ENCODE measurements at regions not wholly inside any gene's neighbourhood (a gene's known extent, or its start where the extent isn't known, plus 50 kb on each side); places are given as distances from the start of the nearest gene placed in this dataset.

GRCh38 chr3:139288266-139288821 lies 55.5 kb upstream of the MRPS22 start:
- H3K36me3 ChIP-seq (ENCODE audit: control insufficient read depth, insufficient read depth, low read length): no peaks in the 10 kb centered on the region
- POLR2A ChIA-PET: no interaction called here
- H3K27ac ChIP-seq (ENCODE audit: low read length): peak overlapping the region; percentile 51; the same call in 1 of the 2 replicates
- in situ Hi-C loops (cut with HindIII; ENCODE audit: low pct_unique_long_range_greater_than_20kb, low sequenced_read_pairs): no loop called here
- no TSS peak for BruUV-seq (replicated peaks)
- intact Hi-C loops (cut with micrococcal nuclease; ENCODE audit: unreplicated experiment): no loop called here
- TF ChIP-seq POLR2AphosphoS5 (IDR thresholded peaks at IDR 0.05; ENCODE audit: low read depth, low read length): no peak
- TF ChIP-seq SIN3A (IDR thresholded peaks at IDR 0.05; ENCODE audit: borderline replicate concordance, insufficient read depth, low read depth, low read length): no peak
- no peak for TF ChIP-seq CTCF (IDR thresholded peaks at IDR 0.05)
- TF ChIP-seq, protein P1, sequence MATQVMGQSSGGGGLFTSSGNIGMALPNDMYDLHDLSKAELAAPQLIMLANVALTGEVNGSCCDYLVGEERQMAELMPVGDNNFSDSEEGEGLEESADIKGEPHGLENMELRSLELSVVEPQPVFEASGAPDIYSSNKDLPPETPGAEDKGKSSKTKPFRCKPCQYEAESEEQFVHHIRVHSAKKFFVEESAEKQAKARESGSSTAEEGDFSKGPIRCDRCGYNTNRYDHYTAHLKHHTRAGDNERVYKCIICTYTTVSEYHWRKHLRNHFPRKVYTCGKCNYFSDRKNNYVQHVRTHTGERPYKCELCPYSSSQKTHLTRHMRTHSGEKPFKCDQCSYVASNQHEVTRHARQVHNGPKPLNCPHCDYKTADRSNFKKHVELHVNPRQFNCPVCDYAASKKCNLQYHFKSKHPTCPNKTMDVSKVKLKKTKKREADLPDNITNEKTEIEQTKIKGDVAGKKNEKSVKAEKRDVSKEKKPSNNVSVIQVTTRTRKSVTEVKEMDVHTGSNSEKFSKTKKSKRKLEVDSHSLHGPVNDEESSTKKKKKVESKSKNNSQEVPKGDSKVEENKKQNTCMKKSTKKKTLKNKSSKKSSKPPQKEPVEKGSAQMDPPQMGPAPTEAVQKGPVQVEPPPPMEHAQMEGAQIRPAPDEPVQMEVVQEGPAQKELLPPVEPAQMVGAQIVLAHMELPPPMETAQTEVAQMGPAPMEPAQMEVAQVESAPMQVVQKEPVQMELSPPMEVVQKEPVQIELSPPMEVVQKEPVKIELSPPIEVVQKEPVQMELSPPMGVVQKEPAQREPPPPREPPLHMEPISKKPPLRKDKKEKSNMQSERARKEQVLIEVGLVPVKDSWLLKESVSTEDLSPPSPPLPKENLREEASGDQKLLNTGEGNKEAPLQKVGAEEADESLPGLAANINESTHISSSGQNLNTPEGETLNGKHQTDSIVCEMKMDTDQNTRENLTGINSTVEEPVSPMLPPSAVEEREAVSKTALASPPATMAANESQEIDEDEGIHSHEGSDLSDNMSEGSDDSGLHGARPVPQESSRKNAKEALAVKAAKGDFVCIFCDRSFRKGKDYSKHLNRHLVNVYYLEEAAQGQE (IDR thresholded peaks at IDR 0.05; ENCODE audit: insufficient read depth in 1 of 2, low read depth in 2 of 2, low read length in 1 of 2): no peak
- no peak for TF ChIP-seq TCF7L2 (IDR thresholded peaks at IDR 0.05; ENCODE audit: low read depth, low read length)
- no peak for DNase-seq (ENCODE audit: low read depth, low spot score)
- no peaks in the 10 kb centered on the region for H3K9me3 ChIP-seq (ENCODE audit: control insufficient read depth, insufficient read depth, low read depth, low read length)
- no peaks in the 10 kb centered on the region for H3K27me3 ChIP-seq (ENCODE audit: control insufficient read depth, insufficient read depth, low read length)
- peaks cover 20% of the 10 kb centered on the region for H3K4me1 ChIP-seq (ENCODE audit: control insufficient read depth, insufficient read depth, low read length)
- H3K4me3 ChIP-seq (ENCODE audit: low read depth in 2 of 2, low read length in 2 of 2): no peak overlapping the region
- CTCF ChIA-PET: no interaction called here
- peak; percentile 70 for ATAC-seq

GRCh38 chr3:139289860-139290524 lies 53.8 kb upstream of the MRPS22 start:
- no peak for ATAC-seq
- in situ Hi-C loops (cut with HindIII; ENCODE audit: low pct_unique_long_range_greater_than_20kb, low sequenced_read_pairs): no loop called here
- H3K9me3 ChIP-seq (ENCODE audit: control insufficient read depth, insufficient read depth, low read depth, low read length): no peaks in the 10 kb centered on the region
- H3K27ac ChIP-seq (ENCODE audit: low read length): no peak overlapping the region; the same call in 1 of the 2 replicates
- no peak overlapping the region for H3K4me3 ChIP-seq (ENCODE audit: low read depth in 2 of 2, low read length in 2 of 2)
- peaks cover 22% of the 10 kb centered on the region for H3K4me1 ChIP-seq (ENCODE audit: control insufficient read depth, insufficient read depth, low read length)
- POLR2A ChIA-PET: interaction anchor here (0.6 kb wide), 1 partner anchor 44 kb away, joined by 3 read pairs; no protein-coding TSS in a partner anchor
- CTCF ChIA-PET: no interaction called here
- no peak for DNase-seq (ENCODE audit: low read depth, low spot score)
- BruUV-seq (replicated peaks): no TSS peak
- no peaks in the 10 kb centered on the region for H3K27me3 ChIP-seq (ENCODE audit: control insufficient read depth, insufficient read depth, low read length)
- no peaks in the 10 kb centered on the region for H3K36me3 ChIP-seq (ENCODE audit: control insufficient read depth, insufficient read depth, low read length)
- TF ChIP-seq TCF7L2 (IDR thresholded peaks at IDR 0.05; ENCODE audit: low read depth, low read length): no peak
- TF ChIP-seq, protein P1 (IDR thresholded peaks at IDR 0.05; ENCODE audit: insufficient read depth in 1 of 2, low read depth in 2 of 2, low read length in 1 of 2): peak; percentile 34 to 52; a peak in 2 of 4 replicates
- intact Hi-C loops (cut with micrococcal nuclease; ENCODE audit: unreplicated experiment): no loop called here

Data from Panc1 (cell line).